DMS 273 (cell line): ENCODE measurements at regions not wholly inside any gene's neighbourhood (a gene's known extent, or its start where the extent isn't known, plus 50 kb on each side); places are given as distances from the start of the nearest gene placed in this dataset.
"Not testable (repeated sequence)": the region's sequence is repeated elsewhere in the genome, so short reads cannot be mapped to it uniquely, and the experiment has no call there.

Source experiments
- DNase-seq: peaks from one replicate; lab custom pipeline; 2025; ENCODE audit not compliant: unreplicated experiment; lab: John Stamatoyannopoulos, UW

GRCh38 chr10:124192664-124193308 lies 99.4 kb upstream of the CHST15 start:
- DNase-seq, result not testable (repeated sequence)

DNA sequence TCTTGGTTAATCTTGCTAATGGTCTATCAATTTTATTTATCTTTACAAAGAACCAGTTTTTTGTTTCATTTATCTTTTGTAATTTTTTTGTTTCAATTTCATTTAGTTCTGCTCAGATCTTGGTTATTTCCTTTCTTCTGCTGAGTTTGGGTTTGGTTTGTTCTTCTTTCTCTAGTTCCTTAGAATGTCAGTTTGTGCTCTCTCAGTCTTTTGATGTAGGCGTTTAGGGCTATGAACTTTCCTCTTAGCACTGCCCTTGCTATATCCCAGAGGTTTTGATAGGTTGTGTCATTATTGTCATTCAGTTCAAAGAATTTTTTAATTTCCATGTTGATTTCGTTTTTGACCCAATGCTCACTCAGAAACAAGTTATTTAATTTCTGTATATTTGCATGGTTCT lies 97.1 kb upstream of the CHST15 start:
- not testable (repeated sequence) for DNase-seq

DNA sequence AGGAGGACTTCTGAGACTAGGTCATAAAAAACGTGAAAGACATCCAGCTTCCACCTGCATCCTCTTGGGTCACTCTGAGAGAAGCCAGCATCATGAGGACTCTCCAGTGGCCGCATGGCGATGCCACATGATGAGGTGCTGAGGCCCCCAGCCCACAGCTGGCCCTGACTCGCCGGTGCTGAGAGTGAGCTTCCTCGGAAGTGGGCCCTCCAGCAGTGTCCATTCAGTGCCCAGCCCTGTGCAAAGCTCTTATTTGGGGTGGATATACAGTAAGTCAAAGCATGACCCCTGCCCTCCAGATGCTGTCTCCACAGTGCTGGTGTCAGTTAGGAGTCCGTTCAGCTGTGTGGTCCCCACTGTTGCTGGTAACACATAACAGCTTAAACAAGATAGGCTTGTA lies 93.6 kb upstream of the CHST15 start:
- no peak for DNase-seq

DNA sequence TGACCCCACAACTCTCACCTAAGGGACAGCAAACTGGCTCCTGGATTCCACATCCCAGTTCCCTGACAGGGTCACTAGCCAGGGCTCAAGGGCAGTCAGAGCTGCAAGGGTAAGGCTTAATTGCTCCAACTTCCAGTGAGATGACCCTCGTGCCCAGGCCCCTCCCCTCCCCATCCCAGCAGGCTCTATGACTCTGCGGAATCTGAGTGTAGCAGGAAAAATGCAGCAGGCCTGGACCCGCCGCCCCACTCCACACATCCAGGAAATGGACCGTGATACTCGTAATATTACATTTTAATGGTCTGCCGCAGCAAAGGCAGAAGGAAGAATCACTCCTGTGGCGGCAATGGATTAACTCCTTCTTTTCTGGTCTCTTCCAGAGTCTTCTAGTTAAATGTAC lies 91.7 kb upstream of the CHST15 start:
- no peak for DNase-seq

DNA sequence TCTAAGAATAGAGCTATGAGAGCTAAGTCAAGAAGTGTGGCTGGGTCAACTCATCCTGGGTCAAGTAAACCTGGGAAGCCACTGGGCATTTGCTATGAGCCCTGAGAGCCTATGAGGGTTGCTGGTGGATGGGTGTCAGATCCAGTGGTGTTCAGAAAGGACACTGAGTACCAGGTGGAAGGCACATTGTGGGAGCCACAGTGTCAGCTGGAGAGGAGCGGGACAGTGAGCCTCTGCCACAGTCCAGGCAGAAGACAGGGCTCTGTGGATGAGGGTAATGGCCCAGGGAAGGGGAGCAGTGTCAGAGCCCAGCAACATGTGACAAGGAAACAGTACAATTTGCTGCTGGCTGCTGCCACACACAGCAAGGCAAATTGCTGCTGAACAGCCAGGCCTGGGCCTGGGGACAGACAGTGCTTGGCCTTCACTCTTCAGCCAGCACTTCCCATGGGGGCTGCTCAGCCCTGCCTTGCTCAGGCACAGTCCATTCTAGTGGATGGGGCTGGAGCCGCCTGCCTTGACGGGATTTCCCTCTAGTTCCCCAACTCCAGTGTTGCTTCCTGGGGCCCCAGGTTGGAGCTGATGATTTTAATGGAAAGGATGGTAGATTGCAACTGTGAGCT lies 90.9 kb upstream of the CHST15 start:
- DNase-seq, result no peak

DNA sequence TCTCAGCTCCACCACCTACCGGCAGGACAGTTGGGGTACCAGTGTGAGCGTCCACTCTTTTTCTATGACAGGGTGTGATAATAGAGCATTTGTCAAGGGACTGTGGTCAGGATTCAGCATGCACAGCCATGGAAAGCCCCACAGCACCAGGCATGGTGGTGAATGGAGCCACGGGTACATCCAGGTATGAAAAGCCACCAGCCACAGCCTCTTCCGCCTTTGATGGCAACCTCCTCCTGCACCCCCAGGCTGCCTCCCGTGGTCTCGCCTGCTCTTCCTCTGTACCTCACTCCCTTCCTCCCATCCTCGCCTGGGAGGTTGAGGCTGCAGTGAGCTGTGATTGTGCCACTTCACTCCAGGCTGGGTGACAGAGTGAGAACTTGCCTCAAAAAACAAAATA lies 90.2 kb upstream of the CHST15 start:
- DNase-seq, result no peak

DNA sequence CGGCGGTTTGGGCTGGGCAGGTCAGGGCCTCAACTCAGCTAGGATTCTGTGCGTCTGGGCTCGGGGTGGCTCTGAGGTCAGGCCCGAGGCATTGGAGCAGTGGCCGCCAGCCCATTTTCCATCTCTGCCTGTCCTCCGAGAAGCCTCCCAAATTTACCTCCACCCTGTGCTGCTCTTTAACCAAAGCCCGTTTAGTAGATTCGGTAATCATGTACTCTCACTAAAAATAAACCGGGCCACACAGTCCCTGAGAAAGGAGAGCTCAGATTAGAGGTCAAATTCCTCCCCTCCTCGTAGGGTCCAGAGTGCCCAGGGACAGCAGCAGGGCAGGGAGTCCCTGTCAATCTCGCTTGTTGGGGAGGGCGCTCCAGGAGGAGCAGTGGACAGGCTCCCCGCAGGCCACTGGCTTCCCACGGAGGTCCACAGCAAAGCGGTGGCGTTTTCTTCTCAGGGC lies 88.7 kb upstream of the CHST15 start:
- no peak for DNase-seq

DNA sequence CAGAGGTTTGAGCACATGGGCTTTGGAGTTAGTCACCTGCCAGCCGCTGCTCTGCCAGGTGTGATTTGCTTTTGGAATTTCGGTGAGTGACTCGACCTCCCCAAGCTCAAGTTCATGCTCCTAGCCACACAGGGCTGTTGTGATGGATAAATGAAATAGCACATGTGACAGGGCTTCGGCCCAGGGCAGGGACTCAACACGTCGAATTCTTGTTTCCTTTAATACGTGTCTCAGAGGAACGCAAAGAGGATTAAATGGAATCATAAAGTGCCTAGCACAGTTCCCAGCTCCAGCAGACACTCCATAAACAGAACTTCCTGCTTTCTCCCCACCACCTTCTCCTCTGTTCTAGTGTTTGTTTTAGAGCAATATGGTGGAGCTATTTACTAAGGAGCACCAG lies 88.3 kb upstream of the CHST15 start:
- DNase-seq, result no peak

DNA sequence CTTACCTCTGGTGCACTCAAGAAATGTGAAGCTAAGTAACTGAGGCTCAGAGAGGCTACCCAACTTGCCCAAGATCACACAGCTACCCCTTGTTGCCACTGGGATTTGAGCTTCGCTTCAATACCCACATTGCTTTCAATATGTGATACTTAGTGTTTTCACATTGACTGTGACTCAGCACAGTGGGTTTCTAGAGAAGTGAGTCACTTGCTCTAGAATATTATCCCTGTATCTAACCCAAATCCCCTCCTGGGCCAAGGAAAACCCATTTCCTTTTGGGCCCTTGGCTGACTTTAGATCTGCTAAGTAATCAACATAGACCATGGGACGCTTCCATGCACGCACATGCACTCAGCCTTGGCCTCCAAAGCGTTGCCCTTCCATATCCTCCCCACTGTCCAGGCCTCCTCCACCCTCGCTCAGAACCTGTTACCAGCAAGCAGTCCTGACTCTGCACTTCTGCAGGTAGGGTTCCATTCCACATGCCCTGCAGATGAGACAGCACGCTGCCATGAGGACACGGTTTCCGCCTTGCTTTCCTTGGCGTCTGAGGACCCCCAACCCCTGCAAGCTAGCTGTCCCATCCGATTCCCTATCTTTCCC lies 87.7 kb upstream of the CHST15 start:
- no peak for DNase-seq

DNA sequence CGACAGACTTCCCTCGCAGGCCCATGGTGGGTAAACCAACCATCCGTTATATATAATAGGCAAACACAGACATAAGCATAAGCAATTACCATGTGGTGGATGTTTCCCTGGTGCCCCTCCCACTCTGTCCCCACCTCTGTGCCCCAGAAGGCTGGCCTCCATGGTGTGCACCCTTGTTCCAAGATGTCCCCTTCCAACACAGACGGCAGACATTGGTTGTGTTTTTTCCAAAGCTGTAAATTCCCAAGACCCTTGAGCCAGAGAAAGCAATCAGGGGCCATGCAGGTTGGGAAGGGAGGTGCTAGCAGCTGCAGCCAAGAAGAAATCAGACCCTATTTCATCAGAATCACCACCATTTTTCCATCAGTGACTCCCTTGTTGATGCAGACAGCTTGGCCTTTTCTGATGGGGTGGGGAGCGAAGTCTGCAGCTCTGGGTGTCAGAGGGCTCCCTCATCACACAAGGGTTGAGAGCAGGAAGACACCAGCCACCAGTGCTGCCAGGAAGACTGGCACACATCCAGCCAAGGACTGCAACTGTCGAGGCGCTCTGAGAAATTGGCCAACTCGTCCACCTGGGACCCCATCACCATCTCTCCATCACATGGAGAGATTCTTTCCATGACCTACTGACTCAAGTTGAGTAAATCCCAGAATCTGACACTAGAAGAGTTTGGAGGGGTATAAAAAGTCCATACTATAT lies 86.8 kb upstream of the CHST15 start:
- DNase-seq, result no peak

- DNase-seq, result no peak
Measured at GRCh38 chr10:124179308-124180043, 86.1 kb upstream of the CHST15 start.

DNA sequence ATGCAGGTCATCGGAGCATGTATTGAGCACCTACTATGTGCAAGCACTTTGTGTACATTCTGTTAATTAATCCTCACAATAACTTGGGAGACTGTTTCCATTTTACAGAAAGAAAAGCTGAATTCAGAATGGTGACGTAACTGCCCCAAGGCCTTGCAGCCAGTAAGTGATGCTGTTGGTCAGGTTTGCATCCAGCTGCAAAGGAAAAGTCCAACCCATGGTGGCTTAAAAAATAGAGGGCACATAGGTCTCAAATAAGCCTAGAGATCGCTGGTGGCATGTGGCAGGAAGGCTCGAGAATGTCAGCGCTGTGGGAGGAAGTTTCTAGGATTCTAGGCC lies 83.8 kb upstream of the CHST15 start:
- DNase-seq, result no peak

- no peak for DNase-seq
Measured at GRCh38 chr10:124176349-124177179, 83.2 kb upstream of the CHST15 start.

DNA sequence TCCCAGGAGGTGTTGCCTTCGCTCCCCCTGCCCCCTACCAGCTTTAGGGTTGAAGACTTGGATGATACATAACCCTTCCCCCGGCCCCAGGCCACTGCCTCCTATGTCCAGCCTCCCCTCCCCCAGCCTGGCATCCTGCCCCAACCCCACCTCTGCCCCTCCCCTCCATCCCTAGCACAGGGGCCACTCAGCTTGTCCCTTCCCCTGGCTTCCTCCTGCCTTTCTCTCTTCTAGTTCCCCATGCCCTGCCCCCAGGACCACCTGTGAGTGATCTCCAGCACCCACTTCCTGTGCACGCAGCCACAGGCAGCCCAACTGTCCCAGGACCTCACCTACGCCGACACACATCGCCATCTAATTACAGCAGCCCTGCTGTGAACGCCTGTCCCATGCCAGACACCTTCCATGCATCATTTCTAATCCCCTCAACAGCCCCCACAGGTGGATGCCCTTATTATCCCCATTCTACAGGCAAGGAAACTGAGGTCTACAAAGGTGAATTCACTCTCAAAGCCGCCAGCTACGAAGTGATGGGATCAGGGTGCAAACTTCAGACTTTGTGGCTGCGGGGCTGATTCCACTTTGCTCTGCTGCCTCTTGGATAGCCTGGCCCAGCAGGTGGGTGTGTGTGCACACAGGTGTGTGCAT lies 82.4 kb upstream of the CHST15 start:
- DNase-seq, result no peak

- no peak for DNase-seq
Measured at GRCh38 chr10:124174673-124175645, 81.6 kb upstream of the CHST15 start.

DNA sequence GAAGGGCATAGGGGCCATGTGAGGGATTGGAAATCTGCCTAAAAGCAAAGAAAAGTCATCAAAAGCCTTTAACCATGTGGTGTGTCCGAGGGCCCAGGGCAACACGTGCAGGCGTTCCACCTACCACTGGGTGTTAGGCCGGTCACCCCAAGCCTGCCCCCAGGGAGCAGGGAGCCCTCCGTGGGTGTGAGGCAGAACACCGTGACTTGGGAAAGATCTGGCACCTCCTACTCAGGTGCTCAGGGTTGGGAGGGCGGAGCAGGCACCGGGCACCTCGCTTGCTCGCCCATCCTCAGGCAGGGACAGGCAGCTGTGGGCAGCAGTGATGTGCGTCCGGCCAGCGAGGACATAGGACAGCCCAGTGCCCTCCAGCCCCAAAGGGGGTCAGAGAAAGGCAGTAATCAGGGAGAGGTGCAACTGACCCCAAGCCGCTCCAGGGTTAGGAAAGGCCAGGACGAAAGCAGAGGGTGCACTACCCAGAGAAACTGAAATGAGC lies 80.7 kb upstream of the CHST15 start:
- DNase-seq, result no peak

- no peak for DNase-seq
Measured at GRCh38 chr10:124173298-124173900, 80.0 kb upstream of the CHST15 start.

GRCh38 chr10:124172181-124172916 lies 79.0 kb upstream of the CHST15 start:
- no peak for DNase-seq
